ENCODE measurements at regions not wholly inside any gene's neighbourhood (a gene's known extent, or its start where the extent isn't known, plus 50 kb on each side); places are given as distances from the start of the nearest gene placed in this dataset.

GRCh38 chr2:128788636-128789220, 470.1 kb upstream of the HS6ST1 start:
- DNase-seq, result no peak

- no peak for DNase-seq
These were observed 470.6 kb upstream of the HS6ST1 start for GRCh38 chr2:128789221-128789620.

GRCh38 chr2:128789776-128790455, 471.2 kb upstream of the HS6ST1 start:
- no peak for DNase-seq

GRCh38 chr2:128790541-128791001, 471.9 kb upstream of the HS6ST1 start:
- no peak for DNase-seq

- no peak for DNase-seq
These were observed 472.7 kb upstream of the HS6ST1 start for GRCh38 chr2:128791120-128791984.

- no peak for DNase-seq
These were observed 473.3 kb upstream of the HS6ST1 start for GRCh38 chr2:128791985-128792320.

- DNase-seq, result no peak
These were observed 473.9 kb upstream of the HS6ST1 start for GRCh38 chr2:128792476-128793054.

GRCh38 chr2:128793404-128793803, 474.7 kb upstream of the HS6ST1 start:
- DNase-seq, result no peak

- peak; percentile 41 for DNase-seq
These were observed 475.6 kb upstream of the HS6ST1 start for GRCh38 chr2:128794285-128794684.

GRCh38 chr2:128796321-128796720, 477.7 kb upstream of the HS6ST1 start:
- no peak for DNase-seq

- DNase-seq, result no peak
These were observed 478.4 kb upstream of the HS6ST1 start for GRCh38 chr2:128797092-128797491.

- no peak for DNase-seq
These were observed 478.9 kb upstream of the HS6ST1 start for GRCh38 chr2:128797533-128797932.

- no peak for DNase-seq
These were observed 479.3 kb upstream of the HS6ST1 start for GRCh38 chr2:128797937-128798336.

GRCh38 chr2:128798502-128799283, 480.0 kb upstream of the HS6ST1 start:
- DNase-seq, result no peak

GRCh38 chr2:128799284-128799552, 480.6 kb upstream of the HS6ST1 start:
- DNase-seq, result no peak

- no peak for DNase-seq
These were observed 481.1 kb upstream of the HS6ST1 start for GRCh38 chr2:128799730-128800129.

- DNase-seq, result no peak
These were observed 482.9 kb upstream of the HS6ST1 start for GRCh38 chr2:128801576-128801975.

- no peak for DNase-seq
These were observed 484.6 kb upstream of the HS6ST1 start for GRCh38 chr2:128803222-128803621.

GRCh38 chr2:128805237-128805636, 486.6 kb upstream of the HS6ST1 start:
- no peak for DNase-seq

- DNase-seq, result no peak
These were observed 487.2 kb upstream of the HS6ST1 start for GRCh38 chr2:128805918-128806317.

- no peak for DNase-seq
These were observed 488.6 kb upstream of the HS6ST1 start for GRCh38 chr2:128807317-128807716.
